ENCODE measurements at regions not wholly inside any gene's neighbourhood (a gene's known extent, or its start where the extent isn't known, plus 50 kb on each side); places are given as distances from the start of the nearest gene placed in this dataset.

- Histone ChIP-seq H3K9me3 (no peaks in the 10 kb centered on the region), H3K36me3 (ENCODE audit: control insufficient read depth, insufficient read depth, low read length) (no peaks in the 10 kb centered on the region), H3K4me1 (no peaks in the 10 kb centered on the region), H3K4me3 (ENCODE audit: low read depth, low read length) (no peak overlapping the region), H3K27me3 (replicated peaks; ENCODE audit: control insufficient read depth, insufficient read depth, low read length) (no peaks in the 10 kb centered on the region)
- H3K27me3 Mint-ChIP-seq (ENCODE audit: insufficient read depth, unreplicated experiment), result no peaks in the 10 kb centered on the region
- H3K27ac Mint-ChIP-seq (ENCODE audit: unreplicated experiment), result no peak overlapping the region
- DNase-seq, result no peak
- no peaks in the 10 kb centered on the region for H3K9me3 Mint-ChIP-seq (ENCODE audit: unreplicated experiment)
- ChIA-PET POLR2A (no interaction called here), CTCF (no interaction called here)
- BruUV-seq (replicated peaks), result no TSS peak
- intact Hi-C loops (cut with micrococcal nuclease; ENCODE audit: unreplicated experiment), result no loop called here
- no peaks in the 10 kb centered on the region for H3K4me1 Mint-ChIP-seq (ENCODE audit: low read depth, unreplicated experiment)
- TF ChIP-seq, protein P1, sequence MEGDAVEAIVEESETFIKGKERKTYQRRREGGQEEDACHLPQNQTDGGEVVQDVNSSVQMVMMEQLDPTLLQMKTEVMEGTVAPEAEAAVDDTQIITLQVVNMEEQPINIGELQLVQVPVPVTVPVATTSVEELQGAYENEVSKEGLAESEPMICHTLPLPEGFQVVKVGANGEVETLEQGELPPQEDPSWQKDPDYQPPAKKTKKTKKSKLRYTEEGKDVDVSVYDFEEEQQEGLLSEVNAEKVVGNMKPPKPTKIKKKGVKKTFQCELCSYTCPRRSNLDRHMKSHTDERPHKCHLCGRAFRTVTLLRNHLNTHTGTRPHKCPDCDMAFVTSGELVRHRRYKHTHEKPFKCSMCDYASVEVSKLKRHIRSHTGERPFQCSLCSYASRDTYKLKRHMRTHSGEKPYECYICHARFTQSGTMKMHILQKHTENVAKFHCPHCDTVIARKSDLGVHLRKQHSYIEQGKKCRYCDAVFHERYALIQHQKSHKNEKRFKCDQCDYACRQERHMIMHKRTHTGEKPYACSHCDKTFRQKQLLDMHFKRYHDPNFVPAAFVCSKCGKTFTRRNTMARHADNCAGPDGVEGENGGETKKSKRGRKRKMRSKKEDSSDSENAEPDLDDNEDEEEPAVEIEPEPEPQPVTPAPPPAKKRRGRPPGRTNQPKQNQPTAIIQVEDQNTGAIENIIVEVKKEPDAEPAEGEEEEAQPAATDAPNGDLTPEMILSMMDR (IDR thresholded peaks at IDR 0.05; ENCODE audit: insufficient read depth in 1 of 2, low read depth in 1 of 2, low read length in 1 of 2, severe bottlenecking in 1 of 2, unreplicated experiment in 1 of 2), result no peak
- no peak overlapping the region for H3K4me3 Mint-ChIP-seq (ENCODE audit: unreplicated experiment)
- H3K36me3 Mint-ChIP-seq (ENCODE audit: insufficient read depth, unreplicated experiment), result no peaks in the 10 kb centered on the region
These were observed 274.2 kb upstream of the ARRDC4 start for GRCh38 chr15:97686324-97686723.

GRCh38 chr15:97687654-97688053, 272.8 kb upstream of the ARRDC4 start:
- POLR2A ChIA-PET, result no interaction called here
- no TSS peak for BruUV-seq (replicated peaks)
- no peaks in the 10 kb centered on the region for H3K9me3 Mint-ChIP-seq (ENCODE audit: unreplicated experiment)

DNA sequence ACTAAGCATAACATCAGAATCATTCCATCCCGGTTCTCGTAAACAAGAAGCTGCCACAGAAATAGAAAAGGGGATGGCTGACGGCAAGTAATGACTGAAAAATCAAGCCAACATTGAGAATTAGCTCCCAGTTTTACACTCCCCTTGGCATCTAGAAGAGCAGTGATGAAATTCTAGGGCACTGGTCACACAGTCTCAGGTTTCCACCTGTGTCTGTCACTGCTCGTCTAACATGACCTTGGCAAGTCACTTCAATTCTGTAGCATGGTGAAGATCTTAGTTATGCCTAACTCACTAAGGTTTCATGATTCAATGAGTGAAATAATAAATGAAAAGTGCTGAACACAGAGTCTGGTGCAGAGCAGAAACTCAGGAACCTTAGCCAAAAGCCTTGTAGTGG, 272.3 kb upstream of the ARRDC4 start:
- ChIA-PET POLR2A (no interaction called here), CTCF (no interaction called here)
- no peak overlapping the region for H3K4me3 Mint-ChIP-seq (ENCODE audit: unreplicated experiment)
- no peaks in the 10 kb centered on the region for H3K36me3 ChIP-seq (ENCODE audit: control insufficient read depth, insufficient read depth, low read length)
- no peaks in the 10 kb centered on the region for H3K9me3 ChIP-seq
- no TSS peak for BruUV-seq (replicated peaks)
- no peak overlapping the region for H3K4me3 ChIP-seq (ENCODE audit: low read depth, low read length)
- TF ChIP-seq, protein P1 (IDR thresholded peaks at IDR 0.05; ENCODE audit: insufficient read depth in 1 of 2, low read depth in 1 of 2, low read length in 1 of 2, severe bottlenecking in 1 of 2, unreplicated experiment in 1 of 2), result no peak
- H3K9me3 Mint-ChIP-seq (ENCODE audit: unreplicated experiment), result no peaks in the 10 kb centered on the region
- intact Hi-C loops (cut with micrococcal nuclease; ENCODE audit: unreplicated experiment), result no loop called here
- H3K4me1 Mint-ChIP-seq (ENCODE audit: low read depth, unreplicated experiment), result no peaks in the 10 kb centered on the region
- H3K4me1 ChIP-seq, result no peaks in the 10 kb centered on the region
- no peaks in the 10 kb centered on the region for H3K27me3 Mint-ChIP-seq (ENCODE audit: insufficient read depth, unreplicated experiment)
- H3K36me3 Mint-ChIP-seq (ENCODE audit: insufficient read depth, unreplicated experiment), result no peaks in the 10 kb centered on the region
- H3K27ac Mint-ChIP-seq (ENCODE audit: unreplicated experiment), result no peak overlapping the region
- no peaks in the 10 kb centered on the region for H3K27me3 ChIP-seq (replicated peaks; ENCODE audit: control insufficient read depth, insufficient read depth, low read length)
- no peak for DNase-seq

More at GRCh38 chr15:97687654-97688053, 272.8 kb upstream of the ARRDC4 start:
- H3K4me3 ChIP-seq (ENCODE audit: low read depth, low read length), result no peak overlapping the region
- CTCF ChIA-PET, result no interaction called here
- DNase-seq, result no peak
- Mint-ChIP-seq H3K27ac (ENCODE audit: unreplicated experiment) (no peak overlapping the region), H3K4me1 (ENCODE audit: low read depth, unreplicated experiment) (no peaks in the 10 kb centered on the region), H3K36me3 (ENCODE audit: insufficient read depth, unreplicated experiment) (no peaks in the 10 kb centered on the region), H3K4me3 (ENCODE audit: unreplicated experiment) (no peak overlapping the region), H3K27me3 (ENCODE audit: insufficient read depth, unreplicated experiment) (no peaks in the 10 kb centered on the region)
- H3K36me3 ChIP-seq (ENCODE audit: control insufficient read depth, insufficient read depth, low read length), result no peaks in the 10 kb centered on the region
- no peaks in the 10 kb centered on the region for H3K27me3 ChIP-seq (replicated peaks; ENCODE audit: control insufficient read depth, insufficient read depth, low read length)
- intact Hi-C loops (cut with micrococcal nuclease; ENCODE audit: unreplicated experiment), result no loop called here
- TF ChIP-seq, protein P1 (IDR thresholded peaks at IDR 0.05; ENCODE audit: insufficient read depth in 1 of 2, low read depth in 1 of 2, low read length in 1 of 2, severe bottlenecking in 1 of 2, unreplicated experiment in 1 of 2), result no peak
- no peaks in the 10 kb centered on the region for H3K9me3 ChIP-seq
- no peaks in the 10 kb centered on the region for H3K4me1 ChIP-seq
